ENCODE measurements at regions not wholly inside any gene's neighbourhood (a gene's known extent, or its start where the extent isn't known, plus 50 kb on each side); places are given as distances from the start of the nearest gene placed in this dataset.

DNA sequence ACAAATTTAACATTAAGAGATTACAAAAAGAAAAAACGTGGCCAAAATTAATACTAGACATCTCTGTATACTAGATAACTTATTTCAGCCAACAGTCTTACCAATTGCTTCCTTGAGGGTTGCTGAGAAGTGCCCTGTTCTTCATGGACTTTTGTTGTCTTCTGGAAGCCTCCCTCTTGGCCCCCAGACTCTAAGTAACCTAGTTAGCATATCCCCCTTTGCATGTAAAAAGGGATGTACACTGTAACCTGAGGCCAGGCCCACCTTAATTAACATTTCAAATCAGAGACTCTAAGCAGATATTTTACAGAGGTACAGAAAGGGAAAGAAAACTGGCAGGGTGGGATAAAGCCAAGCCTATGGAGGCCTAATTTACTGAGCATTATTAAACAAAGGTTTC lies 1047.3 kb downstream of the ADGRL2 start:
- DNase-seq: no peak

GRCh38 chr1:82845866-82846265 lies 1045.1 kb downstream of the ADGRL2 start:
- DNase-seq: no peak

- no peak for DNase-seq
These were observed 1044.4 kb downstream of the ADGRL2 start for GRCh38 chr1:82844911-82845827.

GRCh38 chr1:82844447-82844846 lies 1043.7 kb downstream of the ADGRL2 start:
- DNase-seq: no peak

- no peak for DNase-seq
These were observed 1043.1 kb downstream of the ADGRL2 start for GRCh38 chr1:82843876-82844275.

GRCh38 chr1:82840192-82840591 lies 1039.5 kb downstream of the ADGRL2 start:
- DNase-seq: no peak

- no peak for DNase-seq
These were observed 1037.2 kb downstream of the ADGRL2 start for GRCh38 chr1:82837766-82838465.

GRCh38 chr1:82836973-82837680 lies 1036.4 kb downstream of the ADGRL2 start:
- no peak for DNase-seq

GRCh38 chr1:82836213-82836972 lies 1035.7 kb downstream of the ADGRL2 start:
- DNase-seq: no peak

- no peak for DNase-seq
These were observed 1030.1 kb downstream of the ADGRL2 start for GRCh38 chr1:82830690-82831380.

DNA sequence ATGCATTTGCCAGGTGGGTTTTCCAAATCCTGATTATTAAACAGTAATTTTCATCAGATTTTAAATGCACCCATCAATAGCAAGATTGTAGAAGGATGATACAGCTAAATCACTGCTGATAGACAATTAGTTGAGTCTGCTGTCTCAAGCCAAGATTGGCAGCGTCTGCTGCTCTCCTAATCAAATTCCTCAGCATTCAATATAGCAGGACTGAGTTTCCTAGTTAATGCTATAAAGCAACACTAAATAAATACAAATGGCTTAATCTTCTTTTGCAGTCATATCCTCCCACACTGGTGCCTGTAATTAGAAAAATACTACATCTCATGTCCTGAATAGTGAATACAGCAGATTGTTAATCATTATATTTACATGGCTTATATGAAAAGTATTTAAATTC lies 1028.8 kb downstream of the ADGRL2 start:
- DNase-seq: no peak

DNA sequence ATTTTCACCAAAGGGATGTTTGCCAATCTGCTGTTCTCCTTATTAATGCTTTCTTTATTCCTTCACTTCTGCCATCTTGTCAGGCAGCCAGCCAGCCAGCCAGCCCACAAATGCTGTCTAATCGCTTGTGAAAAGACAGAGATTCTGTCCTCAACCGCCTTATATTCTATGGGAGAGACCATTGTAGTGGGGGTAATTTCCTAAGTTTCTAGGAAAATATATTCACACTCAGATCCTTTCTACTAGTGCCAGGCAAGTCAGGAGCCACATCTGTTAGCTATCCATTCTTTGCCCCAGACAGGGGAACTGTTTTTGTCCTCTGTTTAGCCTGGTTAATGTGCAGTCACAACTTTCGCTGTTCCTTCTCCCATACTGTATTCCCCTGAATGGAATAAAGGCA lies 1023.1 kb downstream of the ADGRL2 start:
- DNase-seq: no peak

GRCh38 chr1:82820816-82821215 lies 1020.1 kb downstream of the ADGRL2 start:
- no peak for DNase-seq

DNA sequence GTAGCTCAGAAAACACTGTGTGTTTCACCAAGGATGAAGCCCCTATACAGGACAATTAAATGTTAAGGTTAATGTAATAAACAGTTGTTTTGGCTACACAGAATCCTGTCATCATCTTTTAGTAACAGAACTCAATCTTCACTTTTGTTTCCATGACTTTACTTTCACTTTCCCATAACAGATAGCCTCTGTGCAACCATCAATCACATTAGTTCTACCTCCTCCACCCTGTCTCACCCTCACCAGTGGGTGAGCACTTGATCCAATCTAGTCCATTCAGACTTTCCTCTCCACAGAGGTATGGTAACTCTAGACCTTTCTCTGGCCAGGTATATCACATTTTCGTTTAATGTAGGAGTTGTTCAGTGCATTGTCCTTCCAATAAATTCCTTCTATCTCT lies 1018.5 kb downstream of the ADGRL2 start:
- no peak for DNase-seq

DNA sequence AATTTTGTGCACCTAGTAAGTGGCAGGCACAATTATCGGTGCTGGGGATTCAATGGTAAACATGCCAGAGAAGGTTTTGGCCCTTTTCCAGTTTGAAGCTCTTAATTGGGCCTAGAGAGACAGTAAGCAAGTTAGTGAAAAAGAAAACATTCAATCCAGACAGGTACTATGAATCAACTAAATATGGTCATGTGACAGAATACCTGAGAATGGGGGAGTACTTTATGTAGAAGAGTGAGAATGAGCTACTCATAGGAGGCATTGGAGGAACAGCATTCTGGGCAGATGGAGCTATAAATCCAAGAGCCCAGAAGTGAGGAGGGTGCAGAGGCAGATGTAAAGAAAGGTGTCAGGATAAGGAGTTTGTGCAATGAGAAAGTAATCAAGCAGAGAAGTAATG lies 1017.9 kb downstream of the ADGRL2 start:
- DNase-seq: no peak

GRCh38 chr1:82813386-82813785 lies 1012.7 kb downstream of the ADGRL2 start:
- no peak for DNase-seq

DNA sequence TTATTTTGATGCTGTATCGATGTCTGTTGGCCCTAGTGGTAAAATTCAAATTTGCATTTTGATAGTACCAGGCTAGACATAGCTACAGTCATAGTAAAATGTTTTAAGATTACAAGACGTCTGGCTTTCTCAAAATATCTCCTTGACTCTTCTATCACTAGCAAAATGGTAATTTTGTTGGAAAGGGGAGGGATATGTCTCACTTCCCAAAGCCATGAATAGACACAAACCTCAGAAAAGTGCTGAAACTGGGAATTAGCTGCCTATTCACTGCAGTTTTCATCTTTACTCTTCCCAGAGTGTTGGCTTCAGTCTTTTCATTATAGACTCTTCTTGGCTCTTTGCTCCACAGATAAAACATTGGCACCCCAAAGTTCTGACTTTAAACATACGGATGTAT lies 1009.9 kb downstream of the ADGRL2 start:
- no peak for DNase-seq

DNA sequence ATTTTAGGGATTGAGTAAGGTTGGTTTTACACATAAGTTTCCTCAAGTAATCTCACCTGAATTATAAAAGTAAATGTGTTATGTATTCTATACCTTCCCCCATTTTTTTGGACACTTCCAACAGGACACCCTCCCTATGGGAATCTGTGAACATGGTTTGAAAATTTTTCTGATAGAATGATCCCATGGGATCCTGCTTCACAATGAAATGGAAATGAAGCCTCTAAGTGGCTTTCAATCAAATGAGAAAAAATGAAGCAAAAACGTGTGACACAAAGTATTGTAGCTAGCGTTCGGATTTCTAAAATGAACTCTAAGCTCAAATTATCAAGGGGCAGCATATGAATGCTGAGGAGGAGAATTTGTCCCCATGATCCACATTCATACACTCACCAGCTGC lies 1006.8 kb downstream of the ADGRL2 start:
- DNase-seq: no peak

DNA sequence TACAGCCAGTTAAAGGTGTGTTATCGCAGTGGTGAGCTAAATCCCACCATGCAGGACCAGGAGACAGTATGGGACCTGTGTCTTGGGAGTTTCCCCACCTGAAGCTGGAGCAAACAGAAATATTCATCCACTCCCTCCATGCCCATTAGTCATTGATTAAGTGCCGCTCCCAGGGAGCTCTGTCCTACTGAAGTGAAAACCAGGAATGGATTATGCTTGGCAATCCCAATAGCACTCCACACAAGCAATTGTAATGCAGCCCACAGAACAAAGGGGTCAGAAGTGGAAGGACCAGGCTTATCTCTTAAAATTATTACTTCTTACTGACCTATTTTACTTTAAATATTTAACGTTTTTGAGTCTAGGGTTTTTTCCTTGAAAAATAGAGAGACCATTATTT lies 1005.4 kb downstream of the ADGRL2 start:
- no peak for DNase-seq

DNA sequence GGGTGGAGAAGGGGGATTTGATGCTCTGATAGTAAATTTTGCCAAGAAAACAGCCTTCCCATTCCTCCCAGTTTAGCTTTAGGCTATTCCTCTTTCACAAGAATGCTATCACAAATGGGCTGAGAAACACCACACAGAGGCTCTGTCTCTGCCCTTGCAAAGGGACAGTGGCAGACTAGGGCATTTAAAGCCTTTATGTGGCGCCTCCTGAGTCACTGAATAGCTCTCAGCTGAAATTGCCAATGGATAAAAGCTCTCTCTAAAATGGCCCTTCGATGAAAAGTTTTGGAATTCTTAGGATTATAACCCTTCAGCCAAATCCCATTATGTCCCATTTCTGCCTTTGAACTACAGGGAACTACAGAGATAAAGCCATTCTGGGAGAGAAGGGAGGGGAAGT lies 1000.4 kb downstream of the ADGRL2 start:
- DNase-seq: no peak

- DNase-seq: no peak
These were observed 1000.0 kb downstream of the ADGRL2 start for GRCh38 chr1:82800721-82801120.

DNA sequence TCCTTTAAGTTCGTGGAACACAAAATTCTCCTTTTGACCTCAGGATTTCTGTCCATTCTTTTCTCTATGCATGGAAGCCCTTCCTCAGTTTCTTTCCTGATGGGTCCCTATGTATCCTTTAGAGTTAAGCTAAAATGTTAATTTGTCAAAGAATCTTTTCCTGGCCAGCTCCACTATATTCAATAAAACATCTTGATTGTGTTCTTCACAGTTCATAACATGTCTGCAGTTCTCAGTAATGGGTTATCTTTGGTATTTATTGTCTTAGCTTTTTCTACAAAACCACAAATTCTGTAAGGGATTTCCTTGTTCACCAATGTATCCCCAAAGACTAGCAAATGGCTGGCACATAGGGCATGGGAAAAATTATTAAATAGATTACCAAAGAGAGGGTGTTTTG lies 998.5 kb downstream of the ADGRL2 start:
- DNase-seq: no peak
